Inflammatory macrophage treated with lipopolysaccharide for 4 hours (primary cell): ENCODE measurements at regions not wholly inside any gene's neighbourhood (a gene's known extent, or its start where the extent isn't known, plus 50 kb on each side); places are given as distances from the start of the nearest gene placed in this dataset.
"Not testable (repeated sequence)": the region's sequence is repeated elsewhere in the genome, so short reads cannot be mapped to it uniquely, and the experiment has no call there.

Experiments
- DNase-seq: peaks from one replicate; pipeline ENCODE4 v3.0.0-alpha.2; 2020

GRCh38 chr6:44723439-44724197, 336.1 kb downstream of the CDC5L start:
- no peak for DNase-seq

- no peak for DNase-seq
Measured at GRCh38 chr6:44725070-44725469, 337.6 kb downstream of the CDC5L start.

GRCh38 chr6:44727651-44728630, 340.4 kb downstream of the CDC5L start:
- no peak for DNase-seq

DNA sequence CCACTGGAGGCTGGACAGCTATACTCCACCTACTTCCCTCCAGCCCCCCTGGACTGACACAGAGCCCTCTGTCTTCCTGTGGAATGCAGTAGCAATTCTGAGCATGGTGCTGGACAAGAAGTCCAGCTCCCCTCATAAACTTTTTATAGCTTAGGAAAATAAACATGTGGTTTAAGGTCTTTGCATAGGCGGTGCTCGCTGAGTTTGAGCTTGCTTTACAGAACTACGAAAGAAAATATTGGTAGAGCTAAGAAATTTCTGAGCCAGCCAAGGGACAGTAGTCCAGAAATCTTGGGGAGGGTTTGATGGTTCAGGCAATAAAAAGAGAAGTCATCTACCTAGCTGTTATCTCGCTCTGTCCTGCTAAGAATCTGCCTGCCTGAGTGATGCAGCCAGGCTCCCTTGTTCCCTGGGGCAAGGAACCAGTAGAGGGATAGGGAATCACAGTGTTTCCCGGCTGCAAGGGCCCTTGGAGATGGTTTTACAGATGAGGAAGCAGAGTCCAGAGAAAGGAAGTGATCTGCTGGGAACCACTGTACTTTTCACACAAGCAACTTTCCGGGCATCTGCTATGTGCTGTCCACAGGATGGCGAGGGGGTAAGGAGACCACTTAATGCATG, 343.4 kb downstream of the CDC5L start:
- DNase-seq, result no peak

DNA sequence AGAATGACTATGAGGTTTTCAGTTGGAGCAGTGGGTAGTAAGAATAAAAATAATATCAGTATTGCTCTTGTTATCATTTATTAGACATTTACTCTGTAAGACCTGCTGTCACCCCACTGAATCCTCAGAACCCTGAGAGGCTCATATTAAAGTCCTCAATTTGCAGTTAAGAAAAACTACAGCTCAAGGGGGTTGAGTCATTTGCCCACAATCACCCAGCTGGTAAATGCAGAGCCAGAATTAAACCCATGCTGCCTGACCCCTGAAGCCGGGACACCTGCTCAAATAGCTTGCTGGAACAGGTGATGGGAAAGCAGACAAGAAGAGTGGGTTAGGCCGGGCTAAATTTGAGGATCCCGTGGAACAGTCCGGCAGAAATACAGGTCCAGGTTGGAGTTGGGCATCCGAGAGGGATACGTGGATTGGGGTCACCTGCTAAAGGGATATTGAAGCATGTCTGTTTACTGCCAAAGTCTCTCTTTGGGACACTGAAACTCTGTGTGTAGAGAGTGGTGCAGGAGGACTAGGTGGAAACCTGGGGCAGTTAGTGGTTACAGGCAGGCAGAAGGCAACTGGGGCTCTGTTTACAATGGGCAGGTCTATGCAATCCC, 344.1 kb downstream of the CDC5L start:
- no peak for DNase-seq

GRCh38 chr6:44732243-44732642, 344.7 kb downstream of the CDC5L start:
- no peak for DNase-seq

- DNase-seq, result no peak
Measured at GRCh38 chr6:44733126-44733525, 345.6 kb downstream of the CDC5L start.

GRCh38 chr6:44733868-44734267, 346.4 kb downstream of the CDC5L start:
- peak; percentile 22 for DNase-seq

DNA sequence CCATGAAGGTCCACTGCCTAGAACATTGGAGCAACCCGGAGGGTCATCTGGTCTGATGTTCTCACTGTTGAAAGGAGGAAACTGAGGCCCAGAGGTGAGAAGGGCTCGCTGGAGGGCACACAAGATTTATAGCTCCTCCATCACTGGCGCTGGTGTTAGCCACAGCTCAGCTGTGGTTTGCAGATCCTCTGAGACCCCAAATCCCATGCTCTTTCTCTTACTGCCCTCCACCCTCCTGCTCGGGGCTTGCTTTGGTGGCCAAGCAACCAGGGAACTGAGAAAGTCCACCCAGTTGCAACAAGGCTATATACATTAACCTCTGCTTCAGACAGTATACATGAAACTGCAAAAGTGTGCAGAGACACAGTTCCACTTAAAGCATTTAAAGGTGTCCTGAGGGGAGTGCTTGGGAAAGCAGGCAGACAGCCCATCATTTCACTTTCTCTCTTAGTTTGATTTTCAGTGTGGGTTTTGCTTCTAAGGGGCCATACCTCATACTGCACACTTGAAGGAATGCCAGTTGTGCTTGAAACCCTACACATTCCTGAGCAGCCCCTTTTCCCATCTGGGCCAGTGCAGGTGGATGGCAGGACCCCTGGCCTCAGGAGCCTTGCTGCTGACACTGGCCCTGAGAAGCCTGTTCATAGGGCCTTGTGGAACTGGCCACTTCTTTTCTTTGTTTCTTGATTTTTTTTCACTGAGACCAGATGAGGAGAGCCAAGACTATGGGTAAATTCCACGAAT, 347.6 kb downstream of the CDC5L start:
- DNase-seq, result no peak

GRCh38 chr6:44735630-44735963, 348.1 kb downstream of the CDC5L start:
- DNase-seq, result no peak

- DNase-seq, result no peak
Measured at GRCh38 chr6:44737341-44737740, 349.8 kb downstream of the CDC5L start.

GRCh38 chr6:44737829-44738528, 350.5 kb downstream of the CDC5L start:
- peak; percentile 46 for DNase-seq

GRCh38 chr6:44738601-44739146, 351.2 kb downstream of the CDC5L start:
- peak; percentile 47 for DNase-seq

DNA sequence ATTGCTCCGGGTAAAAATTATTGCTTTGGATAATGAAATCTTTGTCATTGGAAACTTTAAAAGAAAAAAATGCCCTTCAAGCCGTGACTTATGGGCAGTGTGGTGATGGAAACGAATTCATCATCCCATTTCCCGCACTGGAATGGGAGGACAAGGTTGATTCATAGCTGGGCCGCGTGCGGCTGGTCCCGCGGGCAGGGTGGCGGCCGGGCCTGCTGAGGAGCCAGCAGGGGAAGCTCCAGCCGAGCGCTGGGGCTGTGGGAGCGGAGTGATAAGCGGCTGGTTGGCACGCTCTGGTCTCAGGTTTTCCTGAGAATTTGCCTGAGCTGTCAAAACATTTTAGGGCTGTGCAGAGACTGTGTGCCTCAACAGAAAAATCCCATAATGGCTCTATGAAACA, 351.7 kb downstream of the CDC5L start:
- DNase-seq, result no peak

GRCh38 chr6:44740566-44741120, 353.1 kb downstream of the CDC5L start:
- DNase-seq, result no peak

GRCh38 chr6:44742201-44742600, 354.7 kb downstream of the CDC5L start:
- no peak for DNase-seq

DNA sequence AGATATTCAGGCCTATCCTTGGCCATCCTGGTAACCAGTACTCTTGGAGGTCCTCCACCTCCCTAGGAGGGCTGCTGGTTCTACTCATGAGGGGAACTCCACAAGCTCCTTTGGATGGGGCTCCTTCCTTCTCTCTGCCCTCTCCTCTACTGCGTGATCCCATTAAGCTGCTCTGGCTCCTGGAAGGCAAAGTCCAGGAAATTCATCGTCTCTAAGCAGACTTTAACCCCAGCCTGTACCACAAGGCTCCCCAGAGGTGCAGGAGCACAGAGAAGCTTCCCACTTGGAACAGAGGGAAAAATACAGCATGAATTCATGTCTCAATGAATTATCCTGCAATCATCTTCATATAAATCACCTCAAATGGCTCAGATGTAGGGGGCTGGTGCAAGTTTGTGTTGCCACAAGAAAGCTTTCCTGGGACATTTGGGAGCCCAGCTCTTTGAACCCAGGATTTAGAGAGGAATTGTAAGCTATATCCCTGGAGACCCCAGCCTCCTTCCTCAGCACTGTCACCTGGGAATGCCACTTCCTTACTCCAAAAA, 355.4 kb downstream of the CDC5L start:
- DNase-seq, result no peak

- DNase-seq, result not testable (repeated sequence)
Measured at GRCh38 chr6:44760116-44760515, 372.6 kb downstream of the CDC5L start.

DNA sequence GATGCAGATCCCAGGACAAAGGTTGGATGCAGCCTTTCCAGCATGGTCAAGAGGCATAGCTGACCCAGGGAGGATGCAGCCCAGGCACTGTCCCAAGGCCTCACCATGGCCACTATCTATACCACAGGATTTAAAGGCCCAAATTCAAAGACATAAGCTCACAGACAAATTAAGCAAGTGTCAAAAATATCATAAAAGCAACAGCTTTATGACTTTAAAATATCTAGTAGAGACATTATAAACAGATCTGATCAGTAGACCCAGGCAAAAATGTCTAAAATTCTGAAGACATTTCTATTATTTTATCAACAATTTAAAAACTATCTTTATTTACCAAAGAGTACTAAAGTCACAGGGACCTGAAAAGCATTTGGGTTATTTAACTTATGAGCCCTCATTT, 373.5 kb downstream of the CDC5L start:
- DNase-seq, result no peak

DNA sequence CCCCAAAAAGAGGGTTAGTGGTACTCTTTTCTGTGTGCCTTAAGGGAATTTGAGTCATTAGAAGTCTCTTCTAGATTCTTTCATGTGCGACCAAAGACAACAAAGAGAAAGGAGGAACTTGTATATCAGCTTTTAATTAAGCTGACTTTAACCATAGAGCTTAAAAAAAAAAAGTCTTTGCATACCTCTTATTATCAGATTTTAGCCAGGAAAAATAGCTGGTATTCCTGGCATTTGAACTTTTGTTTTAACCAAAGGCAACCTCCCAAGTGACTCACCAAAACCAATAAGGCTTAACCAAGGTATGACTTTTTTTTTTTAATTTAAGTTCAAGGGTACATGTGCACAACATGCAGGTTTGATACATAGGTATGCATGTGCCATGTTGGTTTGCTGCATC, 375.0 kb downstream of the CDC5L start:
- no peak for DNase-seq
